Mesendoderm (in vitro differentiated cells): ENCODE measurements at regions not wholly inside any gene's neighbourhood (a gene's known extent, or its start where the extent isn't known, plus 50 kb on each side); places are given as distances from the start of the nearest gene placed in this dataset.

Source experiments
- DNase-seq: peaks from one replicate; pipeline ENCODE4 v3.0.0; 2013
- H2AK5ac ChIP-seq: 2 replicates; pipeline ENCODE4 v1.6.1; 2013; ENCODE audit warnings: low read length, inconsistent platforms
- H2BK120ac ChIP-seq: 2 replicates; pipeline ENCODE4 v1.6.1; 2013; ENCODE audit warnings: low read depth, mild to moderate bottlenecking, low read length, moderate library complexity, mixed read lengths
- H2BK15ac ChIP-seq: replicated peaks from 2 replicates; pipeline ENCODE4 v1.6.1; 2013; ENCODE audit warnings: low read depth, mild to moderate bottlenecking, moderate library complexity
- H2BK5ac ChIP-seq: 2 replicates; pipeline ENCODE4 v1.6.1; 2013; ENCODE audit warnings: low read length, inconsistent platforms
- H3K18ac ChIP-seq: 2 replicates; pipeline ENCODE4 v1.6.1; 2013; ENCODE audit warnings: mild to moderate bottlenecking, low read length, mixed read lengths
- H3K23ac ChIP-seq: one replicate; pipeline ENCODE4 v1.6.1; 2013; ENCODE audit warnings: low read length
- H3K27ac ChIP-seq: 2 replicates; pipeline ENCODE4 v1.5.1; 2013; ENCODE audit warnings: low read depth, mild to moderate bottlenecking, inconsistent platforms, low read length, moderate library complexity
- H3K27me3 ChIP-seq: 2 replicates; pipeline ENCODE4 v1.6.1; 2013; ENCODE audit warnings: low read length, control low read depth, mild to moderate bottlenecking, inconsistent platforms; ENCODE audit not compliant: insufficient read depth, poor library complexity
- H3K36me3 ChIP-seq: 2 replicates; pipeline ENCODE4 v1.6.1; 2013; ENCODE audit warnings: low read length, inconsistent platforms; ENCODE audit not compliant: control insufficient read depth, insufficient read depth
- H3K4ac ChIP-seq: one replicate; pipeline ENCODE4 v1.6.1; 2013; ENCODE audit warnings: low read depth, mild to moderate bottlenecking, low read length, moderate library complexity
- H3K4me1 ChIP-seq: 2 replicates; pipeline ENCODE4 v1.6.1; 2013; ENCODE audit warnings: low read depth, low read length, inconsistent platforms; ENCODE audit not compliant: control insufficient read depth
- H3K4me2 ChIP-seq: 2 replicates; pipeline ENCODE4 v1.6.1; 2013; ENCODE audit warnings: low read length
- H3K4me3 ChIP-seq: 2 replicates; pipeline ENCODE4 v1.5.1; 2013; ENCODE audit warnings: mild to moderate bottlenecking, low read length
- H3K56ac ChIP-seq: one replicate; pipeline ENCODE4 v1.6.1; 2013; ENCODE audit warnings: low read length
- H3K79me1 ChIP-seq: 2 replicates; pipeline ENCODE4 v1.6.1; 2013; ENCODE audit warnings: low read length, inconsistent platforms
- H3K79me2 ChIP-seq: 2 replicates; pipeline ENCODE4 v1.6.1; 2013; ENCODE audit warnings: mild to moderate bottlenecking, low read length; ENCODE audit not compliant: control insufficient read depth, insufficient read depth
- H3K9ac ChIP-seq: 2 replicates; pipeline ENCODE4 v1.6.1; 2013; ENCODE audit warnings: low read length, inconsistent platforms
- H4K5ac ChIP-seq: one replicate; pipeline ENCODE4 v1.6.1; 2013; ENCODE audit warnings: low read length
- H4K8ac ChIP-seq: one replicate; pipeline ENCODE4 v1.6.1; 2013; ENCODE audit warnings: low read depth, mild to moderate bottlenecking, control low read depth, low read length, moderate library complexity
- WGBS: extraction: QIAGEN DNeasy Blood & Tissue Kit; methylation state at CpG from one replicate; pipeline ENCODE4 v1.1.7; 2013; ENCODE audit warnings: low lambda C conversion rate, missing lambda C conversion rate; ENCODE audit not compliant: insufficient coverage; ENCODE audit errors: extremely low coverage; 5-methylcytosine and 5-hydroxymethylcytosine counted together

DNA sequence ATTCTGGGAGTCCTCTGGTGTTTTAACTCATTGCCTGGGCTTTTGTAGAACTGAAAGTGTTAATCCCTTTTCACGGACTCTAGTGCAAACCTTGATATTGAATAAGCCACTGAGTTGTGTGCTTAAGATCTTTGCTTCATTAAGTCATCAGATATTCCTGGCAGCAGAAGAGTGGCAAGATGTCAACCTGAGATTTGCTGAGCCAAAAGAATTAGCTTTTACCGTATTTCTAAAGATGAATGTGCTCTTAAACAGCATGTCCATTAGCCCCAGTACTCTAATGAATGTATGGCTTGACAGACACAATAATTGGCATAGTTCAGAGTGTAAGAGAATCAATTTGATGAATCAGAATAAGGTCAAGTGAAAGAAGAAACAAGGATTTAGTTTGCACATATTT lies 87.2 kb upstream of the CDH6 start:
- Histone ChIP-seq H3K27me3 (no peaks in the 10 kb centered on the region), H2BK120ac (no peak overlapping the region), H3K4ac (no peak overlapping the region), H4K5ac (no peak overlapping the region), H3K18ac (no peak overlapping the region), H2BK15ac (no peak overlapping the region), H3K4me3 (no peak overlapping the region), H4K8ac (no peak overlapping the region), H3K4me1 (no peaks in the 10 kb centered on the region), H3K27ac (no peak overlapping the region), H3K79me2 (no peaks in the 10 kb centered on the region), H2AK5ac (no peak overlapping the region), H3K9ac (no peak overlapping the region), H3K4me2 (no peak overlapping the region), H3K36me3 (no peaks in the 10 kb centered on the region), H3K56ac (no peak overlapping the region), H3K23ac (no peak overlapping the region), H3K79me1 (no peaks in the 10 kb centered on the region), H2BK5ac (no peak overlapping the region)
- peak; percentile 10 for DNase-seq
- no CpG with 5 or more reads among the region's 2 CpGs for WGBS

DNA sequence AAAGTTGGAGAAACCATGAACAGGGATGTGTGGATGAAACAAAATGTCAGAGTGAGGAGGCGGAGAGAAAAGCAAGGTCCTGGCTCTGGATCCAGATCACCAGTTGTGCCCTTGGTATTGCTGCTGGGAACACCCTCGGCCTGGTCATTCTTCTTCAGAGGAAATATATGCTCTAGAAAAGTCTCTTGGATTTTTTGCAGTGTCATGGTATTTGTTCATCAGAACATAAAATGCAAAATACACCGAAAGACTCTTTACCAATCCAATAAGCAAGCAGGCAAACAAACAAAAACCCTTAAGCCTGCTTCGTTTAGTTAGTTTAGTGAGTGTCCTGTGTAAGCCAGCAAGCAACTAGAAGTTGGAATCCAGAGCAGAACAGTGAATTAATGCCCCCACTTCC lies 88.7 kb upstream of the CDH6 start:
- Histone ChIP-seq H3K4me3 (no peak overlapping the region), H2BK15ac (no peak overlapping the region), H3K36me3 (no peaks in the 10 kb centered on the region), H3K27me3 (no peaks in the 10 kb centered on the region), H3K9ac (no peak overlapping the region), H3K4ac (no peak overlapping the region), H2AK5ac (no peak overlapping the region), H3K79me2 (no peaks in the 10 kb centered on the region), H3K4me1 (no peaks in the 10 kb centered on the region), H3K79me1 (no peaks in the 10 kb centered on the region), H3K23ac (no peak overlapping the region), H2BK5ac (no peak overlapping the region), H3K56ac (no peak overlapping the region), H3K18ac (no peak overlapping the region), H3K4me2 (no peak overlapping the region), H2BK120ac (no peak overlapping the region), H4K5ac (no peak overlapping the region), H3K27ac (no peak overlapping the region), H4K8ac (no peak overlapping the region)
- DNase-seq, result no peak
- no CpG with 5 or more reads among the region's 4 CpGs for WGBS

DNA sequence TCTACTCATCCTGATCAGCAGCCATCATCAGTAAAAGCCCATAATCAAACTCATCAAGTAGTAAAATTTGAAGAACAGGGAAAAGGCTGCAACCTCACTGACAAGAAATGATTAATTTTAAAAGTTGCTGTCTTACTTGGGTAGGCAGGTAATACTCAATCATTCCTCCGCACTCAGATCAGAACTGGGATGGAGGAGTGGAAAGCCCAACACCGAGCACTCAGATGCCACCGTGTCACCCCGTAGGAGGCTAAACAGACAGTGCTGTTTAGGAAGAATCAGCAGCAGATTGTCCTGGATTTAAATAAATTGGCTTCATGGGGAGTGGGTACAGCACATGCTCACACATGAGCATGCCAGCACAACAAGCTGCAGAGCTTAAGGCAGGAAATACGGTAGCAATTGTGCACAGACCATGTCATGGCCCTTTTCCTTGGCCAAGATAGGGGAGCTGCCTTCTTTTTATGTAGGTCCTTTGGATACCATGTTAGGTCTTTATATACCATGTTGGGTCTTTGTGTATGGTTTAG lies 92.6 kb upstream of the CDH6 start:
- Histone ChIP-seq H3K4me1 (no peaks in the 10 kb centered on the region), H3K9ac (no peak overlapping the region), H3K27ac (no peak overlapping the region), H2AK5ac (no peak overlapping the region), H4K8ac (no peak overlapping the region), H3K36me3 (no peaks in the 10 kb centered on the region), H3K27me3 (no peaks in the 10 kb centered on the region), H3K56ac (no peak overlapping the region), H3K79me1 (no peaks in the 10 kb centered on the region), H4K5ac (no peak overlapping the region), H3K4ac (no peak overlapping the region), H2BK15ac (no peak overlapping the region), H2BK120ac (no peak overlapping the region), H3K79me2 (no peaks in the 10 kb centered on the region), H3K18ac (no peak overlapping the region), H3K23ac (no peak overlapping the region), H3K4me2 (no peak overlapping the region), H3K4me3 (no peak overlapping the region), H2BK5ac (no peak overlapping the region)
- DNase-seq, result no peak
- WGBS, result no CpG with 5 or more reads among the region's 5 CpGs

DNA sequence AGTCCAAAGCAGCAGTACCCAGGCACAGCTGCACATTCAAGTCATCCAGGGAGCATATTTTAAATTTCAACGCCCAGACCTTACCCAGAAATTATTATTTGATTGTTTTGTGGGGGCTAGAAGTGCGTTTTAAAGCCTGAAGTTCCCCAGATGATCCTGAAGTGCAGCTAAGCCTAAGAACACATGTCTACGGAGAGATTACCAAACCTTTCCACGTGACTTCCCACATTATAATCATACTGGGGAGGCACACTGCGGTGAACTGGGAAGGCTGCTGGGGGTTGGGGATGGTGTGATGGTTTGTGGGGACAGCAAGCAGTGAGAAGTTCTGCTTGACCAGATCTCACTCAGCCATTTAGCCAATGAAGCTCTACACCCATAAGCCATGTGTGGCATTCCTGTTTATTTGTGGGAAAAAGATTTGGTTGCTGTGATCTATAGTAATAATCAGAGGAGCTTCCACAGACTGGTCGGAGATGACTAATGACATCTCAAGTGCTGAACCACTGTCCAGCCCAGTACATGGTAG lies 93.4 kb upstream of the CDH6 start:
- Histone ChIP-seq H3K27ac (no peak overlapping the region), H3K79me2 (no peaks in the 10 kb centered on the region), H2BK120ac (no peak overlapping the region), H3K79me1 (no peaks in the 10 kb centered on the region), H2BK15ac (no peak overlapping the region), H3K4me1 (no peaks in the 10 kb centered on the region), H3K56ac (no peak overlapping the region), H3K36me3 (no peaks in the 10 kb centered on the region), H4K5ac (no peak overlapping the region), H3K27me3 (no peaks in the 10 kb centered on the region), H3K4me2 (no peak overlapping the region), H3K9ac (no peak overlapping the region), H3K4ac (no peak overlapping the region), H2BK5ac (no peak overlapping the region), H3K23ac (no peak overlapping the region), H3K4me3 (no peak overlapping the region), H4K8ac (no peak overlapping the region), H2AK5ac (no peak overlapping the region), H3K18ac (no peak overlapping the region)
- WGBS, result no CpG with 5 or more reads among the region's 6 CpGs
- DNase-seq, result no peak

DNA sequence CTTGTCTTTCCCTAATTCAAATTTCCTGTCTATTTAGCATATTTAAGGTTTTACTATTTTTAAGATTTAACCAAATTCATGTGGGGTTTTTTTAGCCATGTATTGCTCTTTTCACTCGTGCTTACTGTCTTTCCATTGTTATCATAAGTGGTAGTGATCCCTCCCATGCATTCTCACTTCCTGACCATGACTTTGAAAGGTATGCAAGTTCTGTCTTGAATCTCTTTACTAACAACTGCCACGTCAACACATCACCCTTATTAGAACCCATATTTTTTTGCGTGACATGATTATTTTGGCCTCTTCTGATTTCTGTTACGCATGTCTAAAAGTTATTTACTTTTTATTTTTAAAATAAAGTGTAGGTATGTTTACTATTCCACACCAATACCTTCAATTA lies 94.7 kb upstream of the CDH6 start:
- Histone ChIP-seq H3K56ac (no peak overlapping the region), H3K4me3 (no peak overlapping the region), H2BK5ac (no peak overlapping the region), H3K27me3 (no peaks in the 10 kb centered on the region), H3K79me1 (no peaks in the 10 kb centered on the region), H2AK5ac (no peak overlapping the region), H3K9ac (no peak overlapping the region), H2BK15ac (no peak overlapping the region), H3K36me3 (no peaks in the 10 kb centered on the region), H2BK120ac (no peak overlapping the region), H3K4me2 (no peak overlapping the region), H3K79me2 (no peaks in the 10 kb centered on the region), H3K18ac (no peak overlapping the region), H3K4me1 (no peaks in the 10 kb centered on the region), H3K27ac (no peak overlapping the region), H4K8ac (no peak overlapping the region), H4K5ac (no peak overlapping the region), H3K4ac (no peak overlapping the region), H3K23ac (no peak overlapping the region)
- no CpG with 5 or more reads among the region's 4 CpGs for WGBS
- peak; percentile 5 for DNase-seq

DNA sequence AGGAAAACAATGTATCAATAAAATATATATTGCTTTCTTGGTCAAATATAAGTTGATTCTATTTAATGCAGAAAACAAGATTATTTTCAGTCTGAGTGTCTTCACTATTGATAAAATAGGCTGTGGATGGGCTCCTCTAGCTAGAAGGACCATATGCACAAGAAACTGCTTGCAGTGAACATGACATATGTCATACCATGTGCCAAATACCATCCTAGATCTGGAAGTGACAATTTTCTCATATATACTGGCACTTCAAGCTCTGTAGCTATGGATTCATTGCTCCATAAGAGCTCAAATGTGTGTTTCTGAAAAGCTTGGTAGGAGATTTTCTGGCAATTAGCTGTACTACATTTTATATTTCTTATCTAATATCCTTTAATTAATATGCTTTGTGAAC lies 95.6 kb upstream of the CDH6 start:
- DNase-seq, result no peak
- Histone ChIP-seq H3K9ac (no peak overlapping the region), H3K79me2 (no peaks in the 10 kb centered on the region), H2AK5ac (no peak overlapping the region), H3K4ac (no peak overlapping the region), H4K8ac (no peak overlapping the region), H2BK120ac (no peak overlapping the region), H3K18ac (no peak overlapping the region), H2BK15ac (no peak overlapping the region), H3K79me1 (no peaks in the 10 kb centered on the region), H4K5ac (no peak overlapping the region), H3K56ac (no peak overlapping the region), H3K4me3 (no peak overlapping the region), H3K36me3 (no peaks in the 10 kb centered on the region), H3K4me1 (no peaks in the 10 kb centered on the region), H3K27me3 (no peaks in the 10 kb centered on the region), H2BK5ac (no peak overlapping the region), H3K4me2 (no peak overlapping the region), H3K27ac (no peak overlapping the region), H3K23ac (no peak overlapping the region)
